Muscle layer of colon (tissue), 2 donors: ENCODE measurements at regions not wholly inside any gene's neighbourhood (a gene's known extent, or its start where the extent isn't known, plus 50 kb on each side); places are given as distances from the start of the nearest gene placed in this dataset.
"Not testable (repeated sequence)": the region's sequence is repeated elsewhere in the genome, so short reads cannot be mapped to it uniquely, and the experiment has no call there.

ENCODE experiments used
- H3K27ac ChIP-seq: one replicate; pipeline ENCODE4 v1.7.0; 2013; ENCODE audit warnings: low read depth, mild to moderate bottlenecking, low read length, moderate library complexity
- H3K27me3 ChIP-seq, 2 donors: one replicate each; pipeline ENCODE4 v1.7.0; 2013; ENCODE audit warnings: low read length in 2 of 2, mild to moderate bottlenecking in 2 of 2; ENCODE audit not compliant: insufficient read depth in 2 of 2, control insufficient read depth in 1 of 2
- H3K36me3 ChIP-seq: one replicate; pipeline ENCODE4 v1.7.0; 2013; ENCODE audit warnings: mild to moderate bottlenecking, low read length; ENCODE audit not compliant: insufficient read depth
- H3K4me1 ChIP-seq: one replicate; pipeline ENCODE4 v1.7.0; 2013; ENCODE audit warnings: mild to moderate bottlenecking, low read length; ENCODE audit not compliant: insufficient read depth
- H3K4me3 ChIP-seq, 2 donors: one replicate each; pipeline ENCODE4 v1.7.0; 2013; ENCODE audit warnings: low read length in 2 of 2, low read depth in 1 of 2, mild to moderate bottlenecking in 1 of 2, moderate library complexity in 1 of 2
- H3K9ac ChIP-seq: one replicate; pipeline ENCODE4 v1.7.0; 2013; ENCODE audit warnings: low read length
- H3K9me3 ChIP-seq: one replicate; pipeline ENCODE4 v1.7.0; 2013; ENCODE audit warnings: mild to moderate bottlenecking, low read length
- donor health status: abdominal sarcoma.
- donor health status: Adenocarcinoma of cecum.

DNA sequence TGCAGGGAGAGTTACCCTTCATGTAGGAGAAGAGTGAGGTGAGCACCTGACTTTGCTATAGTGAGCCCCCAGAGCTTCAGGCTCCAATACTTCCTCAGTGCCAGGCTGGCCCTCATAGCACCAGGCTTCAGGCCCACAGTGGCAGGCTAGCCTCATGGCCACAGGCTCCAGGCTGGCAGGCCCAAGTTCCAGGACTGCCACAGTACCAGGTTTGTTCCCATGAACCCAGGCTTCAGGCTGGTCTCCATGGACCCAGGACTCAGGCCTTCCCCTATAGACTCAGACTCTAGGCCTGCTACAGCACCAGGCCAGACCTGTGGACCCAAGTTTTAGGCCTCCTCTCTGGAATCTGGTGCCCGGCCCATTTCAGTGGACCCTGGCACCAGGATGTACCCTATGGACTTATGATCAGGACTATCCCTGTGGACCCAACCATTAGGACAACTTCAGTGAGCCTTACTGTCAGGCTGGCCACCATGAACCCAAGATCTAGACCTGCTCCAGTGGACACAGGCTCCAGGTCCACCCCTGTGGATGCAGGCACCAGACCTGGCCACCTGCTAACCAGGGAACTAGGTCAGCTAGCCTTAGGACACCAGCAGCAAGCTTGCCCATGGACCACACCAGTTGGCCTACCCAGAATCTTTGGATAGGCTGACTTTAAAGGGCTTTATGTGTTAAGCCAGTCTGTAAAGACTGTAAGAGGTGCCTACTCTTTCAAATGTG lies 658.2 kb downstream of the KLHL13 start:
- no peaks in the 10 kb centered on the region for H3K27me3 ChIP-seq
- no peaks in the 10 kb centered on the region for H3K9me3 ChIP-seq
- no peak overlapping the region for H3K27ac ChIP-seq
- no peaks in the 10 kb centered on the region for H3K4me1 ChIP-seq
- H3K9ac ChIP-seq: no peak overlapping the region
- no peaks in the 10 kb centered on the region for H3K36me3 ChIP-seq
- no peak overlapping the region for H3K4me3 ChIP-seq

DNA sequence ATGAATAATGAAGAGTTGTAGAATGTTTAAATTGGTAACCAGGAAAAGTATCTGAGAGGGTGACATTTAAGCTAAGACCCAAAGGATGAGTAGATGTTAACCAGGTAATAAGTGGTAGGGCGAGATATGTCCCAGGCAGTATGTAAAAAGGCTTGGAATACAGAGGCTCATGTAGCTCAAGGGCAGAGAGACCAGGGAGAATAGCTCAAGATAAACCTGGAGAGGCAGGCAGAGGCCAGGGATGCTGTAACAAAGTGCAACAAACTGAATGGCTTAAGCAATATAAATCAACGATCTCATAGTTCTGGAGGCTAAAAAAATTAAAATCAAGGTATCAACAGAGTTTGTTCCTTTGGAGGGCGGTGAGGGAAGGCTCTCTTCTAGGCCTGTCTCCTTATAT lies 660.8 kb downstream of the KLHL13 start:
- Histone ChIP-seq H3K4me1 (no peaks in the 10 kb centered on the region), H3K9me3 (no peaks in the 10 kb centered on the region), H3K4me3 (no peak overlapping the region), H3K36me3 (no peaks in the 10 kb centered on the region), H3K27me3 (no peaks in the 10 kb centered on the region), H3K9ac (no peak overlapping the region), H3K27ac (no peak overlapping the region)

DNA sequence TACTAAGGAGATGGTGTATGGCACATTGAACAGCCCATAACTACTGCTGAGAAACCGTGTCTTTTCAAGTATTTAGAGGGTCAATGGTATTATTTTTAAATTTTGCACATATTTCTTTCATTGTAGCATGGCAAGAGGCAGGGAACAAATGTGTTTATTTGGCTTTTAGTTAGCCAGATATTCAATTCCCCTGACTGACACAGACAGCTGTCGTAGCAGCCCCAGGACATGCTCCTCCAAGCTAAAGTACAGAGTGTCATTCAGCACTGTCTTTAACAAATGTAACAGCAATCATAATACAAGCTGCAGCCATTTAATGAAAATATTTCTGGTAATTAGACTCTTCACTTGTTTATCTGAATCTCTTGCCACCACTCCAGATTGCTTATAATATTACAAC lies 687.1 kb downstream of the KLHL13 start:
- Histone ChIP-seq H3K9ac (no peak overlapping the region), H3K27me3 (no peaks in the 10 kb centered on the region), H3K27ac (no peak overlapping the region), H3K4me3 (no peak overlapping the region), H3K9me3 (no peaks in the 10 kb centered on the region), H3K4me1 (no peaks in the 10 kb centered on the region), H3K36me3 (no peaks in the 10 kb centered on the region)

DNA sequence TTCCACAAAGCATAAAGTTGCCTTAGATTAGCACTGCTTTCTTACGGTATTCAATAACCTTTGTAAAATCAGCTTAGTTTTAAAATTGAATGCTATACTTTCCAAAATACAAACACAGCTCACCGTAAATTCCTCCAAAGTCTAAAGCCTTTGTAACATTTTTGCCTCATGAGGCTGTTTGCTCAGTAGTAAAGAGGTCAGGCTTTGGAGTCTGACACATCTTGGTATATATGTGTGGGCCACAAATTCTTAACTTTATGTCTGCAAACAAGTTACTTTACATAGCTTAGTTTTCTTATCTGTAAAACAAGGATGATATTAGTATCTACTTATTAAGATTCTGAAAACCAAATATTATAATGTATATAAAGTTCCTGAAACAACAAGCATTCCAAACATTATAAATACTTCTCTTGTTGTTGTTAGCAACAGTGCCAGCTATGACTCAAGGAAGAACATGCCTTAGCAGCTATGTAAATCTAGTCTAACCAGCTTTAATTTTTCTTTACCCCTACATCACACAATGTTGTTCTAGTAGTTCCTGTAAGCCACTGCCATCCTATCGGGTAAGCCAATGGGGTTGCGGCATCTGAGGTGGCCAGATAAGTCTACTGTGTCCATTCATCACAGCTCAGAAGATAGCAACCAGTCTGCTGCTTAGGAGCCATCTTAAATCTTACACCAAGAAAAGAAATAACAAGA lies 709.0 kb downstream of the KLHL13 start:
- no peak overlapping the region for H3K4me3 ChIP-seq
- H3K9ac ChIP-seq: no peak overlapping the region

DNA sequence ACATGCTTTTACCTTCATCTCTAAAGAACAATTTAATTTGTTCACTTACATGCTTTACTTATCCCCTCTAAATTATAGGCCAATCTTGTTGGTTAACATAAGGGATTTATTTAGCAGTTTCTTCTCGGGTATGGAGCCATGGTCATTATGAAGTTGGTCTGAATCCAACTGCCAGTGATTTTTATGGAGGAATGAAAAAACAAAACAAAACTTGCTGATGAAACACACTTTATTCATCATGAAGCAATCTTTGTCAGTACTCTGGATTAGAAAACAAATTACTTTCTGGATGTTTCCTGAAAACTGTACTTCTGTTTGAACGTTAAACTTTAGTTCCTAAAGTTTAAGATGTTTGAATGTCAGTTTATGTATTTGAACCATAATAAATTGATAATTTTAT lies 715.8 kb downstream of the KLHL13 start:
- Histone ChIP-seq H3K36me3 (no peaks in the 10 kb centered on the region), H3K27me3 (no peaks in the 10 kb centered on the region), H3K4me3 (no peak overlapping the region), H3K9ac (no peak overlapping the region), H3K4me1 (no peaks in the 10 kb centered on the region), H3K27ac (no peak overlapping the region), H3K9me3 (no peaks in the 10 kb centered on the region)

More for the DNA sequence above, 709.0 kb downstream of the KLHL13 start:
- H3K27ac ChIP-seq: no peak overlapping the region
- no peaks in the 10 kb centered on the region for H3K27me3 ChIP-seq
- H3K36me3 ChIP-seq: no peaks in the 10 kb centered on the region
- H3K9me3 ChIP-seq: no peaks in the 10 kb centered on the region
- no peaks in the 10 kb centered on the region for H3K4me1 ChIP-seq

DNA sequence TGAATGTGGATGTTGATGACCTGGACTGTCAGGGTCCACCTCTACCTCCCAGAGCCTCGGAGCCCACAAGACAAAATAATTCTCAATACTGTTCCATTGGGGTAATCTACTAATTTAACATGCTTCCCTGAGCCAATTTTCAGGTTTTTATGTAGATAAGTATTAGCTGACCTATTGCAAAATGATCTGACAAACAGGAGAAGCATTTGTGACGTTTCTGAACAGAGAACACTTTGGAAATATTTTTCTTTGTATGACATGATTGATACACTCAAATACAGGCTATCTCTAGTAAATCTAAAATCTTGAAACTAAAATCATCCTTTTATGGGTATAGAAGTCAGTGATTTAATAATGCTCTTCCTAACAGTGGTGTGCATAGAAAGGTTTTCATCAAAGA lies 716.6 kb downstream of the KLHL13 start:
- Histone ChIP-seq H3K27me3 (no peaks in the 10 kb centered on the region), H3K36me3 (no peaks in the 10 kb centered on the region), H3K4me1 (no peaks in the 10 kb centered on the region), H3K4me3 (no peak overlapping the region), H3K9me3 (no peaks in the 10 kb centered on the region), H3K27ac (no peak overlapping the region), H3K9ac (no peak overlapping the region)

DNA sequence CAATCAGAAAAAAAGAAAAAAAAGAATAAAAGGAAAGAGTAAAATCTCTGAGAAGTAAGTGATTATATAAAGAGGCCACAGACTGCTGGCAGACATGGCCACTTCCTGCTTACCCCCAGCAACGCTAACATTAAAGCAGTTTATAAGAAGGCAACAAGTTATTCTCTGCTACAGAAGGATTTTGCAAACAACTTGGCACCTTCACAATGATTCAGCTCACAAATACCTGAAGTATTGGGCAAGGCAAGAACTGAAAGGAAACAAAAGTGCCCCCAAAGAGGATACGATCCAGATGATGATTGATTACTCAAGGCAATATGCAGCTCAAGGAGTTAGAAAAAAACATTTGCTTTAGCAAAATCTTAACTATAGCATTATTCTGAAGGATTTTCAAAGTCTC lies 718.8 kb downstream of the KLHL13 start:
- no peaks in the 10 kb centered on the region for H3K27me3 ChIP-seq
- H3K9me3 ChIP-seq: no peaks in the 10 kb centered on the region
- H3K9ac ChIP-seq: no peak overlapping the region
- H3K27ac ChIP-seq: no peak overlapping the region
- H3K4me1 ChIP-seq: no peaks in the 10 kb centered on the region
- H3K36me3 ChIP-seq: no peaks in the 10 kb centered on the region
- no peak overlapping the region for H3K4me3 ChIP-seq

DNA sequence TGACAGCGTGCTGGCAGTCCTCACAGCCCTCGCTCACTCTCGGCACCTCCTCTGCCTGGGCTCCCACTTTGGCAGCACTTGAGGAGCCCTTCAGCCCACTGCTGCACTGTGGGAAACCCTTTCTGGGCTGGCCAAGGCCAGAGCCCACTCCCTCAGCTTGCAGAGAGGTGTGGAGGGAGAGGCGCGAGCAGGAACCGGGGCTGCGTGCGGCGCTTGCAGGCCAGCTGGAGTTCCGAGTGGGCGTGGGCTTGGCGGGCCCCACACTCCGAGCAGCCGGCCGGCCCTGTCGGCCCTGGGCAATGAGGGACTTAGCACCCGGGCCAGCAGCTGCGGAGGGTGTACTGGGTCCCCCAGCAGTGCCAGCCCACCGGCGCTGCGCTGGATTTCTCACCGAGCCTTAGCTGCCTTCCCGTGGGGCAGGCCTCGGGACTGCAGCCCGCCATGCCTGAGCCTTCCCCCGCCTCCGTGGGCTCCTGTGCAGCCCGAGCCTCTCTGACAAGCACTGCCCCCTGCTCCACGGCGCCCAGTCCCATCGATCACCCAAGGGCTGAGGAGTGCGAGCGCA lies 722.0 kb downstream of the KLHL13 start:
- H3K27me3 ChIP-seq, H3K4me1 ChIP-seq, H3K4me3 ChIP-seq, H3K9ac ChIP-seq, H3K36me3 ChIP-seq, H3K27ac ChIP-seq, H3K9me3 ChIP-seq: not testable (repeated sequence)

DNA sequence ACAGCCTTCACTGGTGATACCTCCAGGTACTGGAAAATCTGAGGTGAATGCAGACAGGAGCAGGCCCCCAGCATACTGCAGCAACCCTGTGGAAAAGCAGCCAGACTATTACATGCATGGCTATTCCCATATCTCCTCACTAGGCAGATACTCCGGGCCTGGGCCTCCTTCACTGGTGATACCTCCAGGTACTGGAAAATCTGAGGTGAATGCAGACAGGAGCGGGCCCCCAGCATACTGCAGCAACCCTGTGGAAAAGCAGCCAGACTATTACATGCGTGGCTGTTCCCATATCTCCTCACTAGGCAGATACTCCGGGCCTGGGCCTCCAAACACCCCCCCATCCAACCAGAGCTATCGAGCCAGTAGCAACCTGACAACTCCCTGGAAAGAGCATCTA lies 724.2 kb downstream of the KLHL13 start:
- H3K9ac ChIP-seq, H3K27ac ChIP-seq: not testable (repeated sequence)

DNA sequence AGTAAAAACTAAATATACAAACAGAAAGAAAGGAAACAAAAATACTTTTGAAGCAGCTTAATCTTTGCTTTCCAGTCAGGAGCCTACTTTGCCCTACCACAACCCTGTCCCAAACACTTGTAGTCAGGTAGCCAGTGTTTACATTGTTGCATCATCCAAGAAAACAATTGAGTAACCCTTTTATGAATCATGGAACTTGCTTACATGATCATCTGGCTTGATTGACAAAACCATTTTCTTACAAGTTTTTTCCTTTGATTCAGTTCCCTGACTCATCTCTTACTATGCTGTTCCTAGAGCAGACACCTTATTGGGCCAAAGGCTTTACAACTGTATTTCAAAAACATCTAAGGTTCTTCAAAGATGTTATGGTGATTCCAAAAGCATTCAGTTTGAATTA lies 740.1 kb downstream of the KLHL13 start:
- H3K4me1 ChIP-seq: no peaks in the 10 kb centered on the region
- no peak overlapping the region for H3K4me3 ChIP-seq
- no peak overlapping the region for H3K27ac ChIP-seq
- no peaks in the 10 kb centered on the region for H3K9me3 ChIP-seq
- H3K27me3 ChIP-seq: no peaks in the 10 kb centered on the region
- no peak overlapping the region for H3K9ac ChIP-seq
- H3K36me3 ChIP-seq: no peaks in the 10 kb centered on the region

More for the DNA sequence above, 724.2 kb downstream of the KLHL13 start:
- H3K9me3 ChIP-seq, H3K36me3 ChIP-seq, H3K27me3 ChIP-seq, H3K4me3 ChIP-seq, H3K4me1 ChIP-seq: not testable (repeated sequence)

DNA sequence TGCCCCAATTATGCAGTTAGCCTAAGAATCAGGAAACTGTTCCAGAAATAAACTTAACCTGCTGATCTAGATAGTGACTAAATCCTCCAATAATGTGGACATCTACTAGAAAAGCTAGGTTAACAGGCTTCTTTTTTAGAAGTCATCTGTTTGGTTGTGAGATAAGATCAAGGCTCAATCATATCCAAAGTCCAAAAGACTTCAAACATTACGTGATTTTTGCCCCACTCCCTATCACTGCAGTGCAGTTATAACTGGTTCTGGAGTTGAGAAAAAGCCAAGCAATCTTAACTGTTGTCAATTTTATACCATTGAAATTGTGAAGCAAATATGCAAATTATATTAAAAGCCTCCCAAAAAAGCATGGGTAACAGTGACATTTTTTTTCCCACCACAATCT lies 781.4 kb downstream of the KLHL13 start:
- Histone ChIP-seq H3K9me3 (no peaks in the 10 kb centered on the region), H3K27ac (no peak overlapping the region), H3K27me3 (no peaks in the 10 kb centered on the region), H3K4me3 (no peak overlapping the region), H3K4me1 (no peaks in the 10 kb centered on the region), H3K36me3 (no peaks in the 10 kb centered on the region), H3K9ac (no peak overlapping the region)

DNA sequence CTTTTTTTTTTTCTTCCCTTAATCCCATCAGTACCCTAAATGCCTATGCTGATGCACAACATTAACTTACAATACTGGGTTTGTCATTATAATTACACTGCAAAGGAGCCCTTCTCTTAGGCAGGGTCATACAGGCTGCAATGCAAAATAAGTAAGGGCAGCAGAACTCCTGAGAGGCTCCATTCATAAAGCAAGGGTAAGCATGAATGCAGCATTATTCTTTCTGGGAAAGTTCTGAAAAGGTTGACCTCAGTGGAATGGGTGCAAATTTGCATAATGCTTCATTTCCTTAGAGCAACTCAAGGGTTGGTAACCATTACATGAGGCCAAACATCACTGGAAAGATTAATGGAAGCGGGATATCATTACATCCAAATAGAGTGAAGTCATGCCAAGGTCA lies 789.2 kb downstream of the KLHL13 start:
- Histone ChIP-seq H3K36me3 (no peaks in the 10 kb centered on the region), H3K27me3 (no peaks in the 10 kb centered on the region), H3K9ac (no peak overlapping the region), H3K4me3 (no peak overlapping the region), H3K4me1 (no peaks in the 10 kb centered on the region), H3K9me3 (peaks cover 7% of the 10 kb centered on the region), H3K27ac (no peak overlapping the region)
